Caco-2 (cell line): ENCODE measurements at regions not wholly inside any gene's neighbourhood (a gene's known extent, or its start where the extent isn't known, plus 50 kb on each side); places are given as distances from the start of the nearest gene placed in this dataset.
"Not testable (repeated sequence)": the region's sequence is repeated elsewhere in the genome, so short reads cannot be mapped to it uniquely, and the experiment has no call there.

Experiments
- BruUV-seq: library from RNA; stranded (reverse); fragments of 400-500 nt; replicated peaks from 2 replicates; lab custom pipeline; 2021; lab: Mats Ljungman, UMichigan
- CTCF ChIA-PET: fragments of 300-600 bp; sonication (Branson Sonifier 250); formaldehyde crosslinking; loops from one replicate; lab custom pipeline; 2022; ENCODE audit warnings: antibody characterized with exemption; lab: Charles Lee
- POLR2A ChIA-PET: fragments of 300-600 bp; sonication (Branson Sonifier 250); formaldehyde crosslinking; loops from one replicate; lab custom pipeline; 2022; ENCODE audit warnings: antibody characterized with exemption; lab: Charles Lee
- DNase-seq, 2 experiments: peaks; one replicate each; pipeline versions ENCODE4 v3.0.0 to v3.0.0-alpha.2; 2020 to 2022
- H3K27me3 ChIP-seq: replicated peaks from 2 replicates; pipeline ENCODE4 v1.6.0; 2011; ENCODE audit warnings: low read length; ENCODE audit not compliant: control insufficient read depth, insufficient read depth
- H3K36me3 ChIP-seq: 2 replicates; pipeline ENCODE4 v1.5.1; 2011; ENCODE audit warnings: low read length; ENCODE audit not compliant: control insufficient read depth, insufficient read depth
- H3K4me1 ChIP-seq: fragments of 250-450 bp; sonication (Bioruptor Pico); 2 replicates; pipeline ENCODE4 v1.5.1; 2020; ENCODE audit warnings: mild to moderate bottlenecking
- H3K4me3 ChIP-seq: 2 replicates; pipeline ENCODE4 v1.5.1; 2011; ENCODE audit warnings: low read depth, mild to moderate bottlenecking, control low read depth, low read length
- H3K9me3 ChIP-seq: fragments of 250-450 bp; sonication (Bioruptor Pico); 2 replicates; pipeline ENCODE4 v1.5.1; 2020; ENCODE audit warnings: mild to moderate bottlenecking, moderate library complexity
- H3K27ac Mint-ChIP-seq: one replicate; pipeline ENCODE4 v1.8.0; 2022; ENCODE audit warnings: mixed read lengths; ENCODE audit not compliant: unreplicated experiment
- H3K27me3 Mint-ChIP-seq: one replicate; pipeline ENCODE4 v1.8.0; 2022; ENCODE audit warnings: mixed read lengths; ENCODE audit not compliant: insufficient read depth, unreplicated experiment
- H3K36me3 Mint-ChIP-seq: one replicate; pipeline ENCODE4 v1.8.0; 2022; ENCODE audit warnings: mild to moderate bottlenecking, mixed read lengths; ENCODE audit not compliant: insufficient read depth, unreplicated experiment
- H3K4me1 Mint-ChIP-seq: one replicate; pipeline ENCODE4 v1.8.0; 2022; ENCODE audit warnings: low read depth, mixed read lengths; ENCODE audit not compliant: unreplicated experiment
- H3K4me3 Mint-ChIP-seq: one replicate; pipeline ENCODE4 v1.8.0; 2022; ENCODE audit warnings: mild to moderate bottlenecking, moderate library complexity, mixed read lengths; ENCODE audit not compliant: unreplicated experiment
- H3K9me3 Mint-ChIP-seq: one replicate; pipeline ENCODE4 v1.8.0; 2022; ENCODE audit warnings: mixed read lengths; ENCODE audit not compliant: unreplicated experiment
- intact Hi-C: fragments of 100-400 bp; cut with micrococcal nuclease; formaldehyde crosslinking; loops from one replicate; pipeline ENCODE4 v1.10.0; 2022; ENCODE audit not compliant: unreplicated experiment
- TF ChIP-seq, protein P1 (sequence below), 2 experiments: fragments of 200-600 bp in 1 of 2; IDR thresholded peaks; 1 replicate in 1 of 2; 2 replicates in 1 of 2; pipeline versions ENCODE4 v1.5.1 to v1.8.0; 2011 to 2022; ENCODE audit warnings: antibody characterized with exemption in 1 of 2, control low read depth in 1 of 2, inconsistent platforms in 1 of 2, low read depth in 1 of 2, low read length in 1 of 2, mild to moderate bottlenecking in 1 of 2, moderate library complexity in 1 of 2; ENCODE audit not compliant: insufficient read depth in 1 of 2, severe bottlenecking in 1 of 2, unreplicated experiment in 1 of 2

- intact Hi-C loops: no loop called here
- no peak overlapping the region for H3K27ac Mint-ChIP-seq
- Histone ChIP-seq H3K27me3 (no peaks in the 10 kb centered on the region), H3K4me1 (peaks cover 9% of the 10 kb centered on the region), H3K9me3 (no peaks in the 10 kb centered on the region), H3K36me3 (no peaks in the 10 kb centered on the region), H3K4me3 (no peak overlapping the region)
- ChIA-PET POLR2A (no interaction called here), CTCF (no interaction called here)
- no peak for DNase-seq
- no peaks in the 10 kb centered on the region for H3K27me3 Mint-ChIP-seq
- H3K9me3 Mint-ChIP-seq: no peaks in the 10 kb centered on the region
- H3K36me3 Mint-ChIP-seq: no peaks in the 10 kb centered on the region
- no TSS peak for BruUV-seq
- H3K4me3 Mint-ChIP-seq: no peak overlapping the region
- TF ChIP-seq, protein P1, sequence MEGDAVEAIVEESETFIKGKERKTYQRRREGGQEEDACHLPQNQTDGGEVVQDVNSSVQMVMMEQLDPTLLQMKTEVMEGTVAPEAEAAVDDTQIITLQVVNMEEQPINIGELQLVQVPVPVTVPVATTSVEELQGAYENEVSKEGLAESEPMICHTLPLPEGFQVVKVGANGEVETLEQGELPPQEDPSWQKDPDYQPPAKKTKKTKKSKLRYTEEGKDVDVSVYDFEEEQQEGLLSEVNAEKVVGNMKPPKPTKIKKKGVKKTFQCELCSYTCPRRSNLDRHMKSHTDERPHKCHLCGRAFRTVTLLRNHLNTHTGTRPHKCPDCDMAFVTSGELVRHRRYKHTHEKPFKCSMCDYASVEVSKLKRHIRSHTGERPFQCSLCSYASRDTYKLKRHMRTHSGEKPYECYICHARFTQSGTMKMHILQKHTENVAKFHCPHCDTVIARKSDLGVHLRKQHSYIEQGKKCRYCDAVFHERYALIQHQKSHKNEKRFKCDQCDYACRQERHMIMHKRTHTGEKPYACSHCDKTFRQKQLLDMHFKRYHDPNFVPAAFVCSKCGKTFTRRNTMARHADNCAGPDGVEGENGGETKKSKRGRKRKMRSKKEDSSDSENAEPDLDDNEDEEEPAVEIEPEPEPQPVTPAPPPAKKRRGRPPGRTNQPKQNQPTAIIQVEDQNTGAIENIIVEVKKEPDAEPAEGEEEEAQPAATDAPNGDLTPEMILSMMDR (IDR thresholded peaks at IDR 0.05; ENCODE audit: insufficient read depth in 1 of 2, low read depth in 1 of 2, low read length in 1 of 2, severe bottlenecking in 1 of 2, unreplicated experiment in 1 of 2): no peak
- H3K4me1 Mint-ChIP-seq: no peaks in the 10 kb centered on the region
These were observed 206.0 kb downstream of the HHIP start for GRCh38 chr4:144851948-144852347.

- Histone ChIP-seq H3K27me3 (no peaks in the 10 kb centered on the region), H3K4me1 (no peaks in the 10 kb centered on the region), H3K36me3 (no peaks in the 10 kb centered on the region), H3K9me3 (no peaks in the 10 kb centered on the region), H3K4me3 (no peak overlapping the region)
- CTCF ChIA-PET: no interaction called here
- peaks cover 11% of the 10 kb centered on the region for H3K9me3 Mint-ChIP-seq
- H3K36me3 Mint-ChIP-seq: no peaks in the 10 kb centered on the region
- DNase-seq: no peak
- H3K4me3 Mint-ChIP-seq: no peak overlapping the region
- no peaks in the 10 kb centered on the region for H3K4me1 Mint-ChIP-seq
- intact Hi-C loops: no loop called here
- POLR2A ChIA-PET: no interaction called here
- no peak overlapping the region for H3K27ac Mint-ChIP-seq
- BruUV-seq: no TSS peak
- no peaks in the 10 kb centered on the region for H3K27me3 Mint-ChIP-seq
- TF ChIP-seq, protein P1 (IDR thresholded peaks at IDR 0.05; ENCODE audit: insufficient read depth in 1 of 2, low read depth in 1 of 2, low read length in 1 of 2, severe bottlenecking in 1 of 2, unreplicated experiment in 1 of 2): no peak
These were observed 215.5 kb downstream of the HHIP start for GRCh38 chr4:144861471-144861870.

- Mint-ChIP-seq H3K4me1 (no peaks in the 10 kb centered on the region), H3K9me3 (peaks cover 18% of the 10 kb centered on the region), H3K27me3 (no peaks in the 10 kb centered on the region), H3K4me3 (no peak overlapping the region), H3K27ac (no peak overlapping the region), H3K36me3 (no peaks in the 10 kb centered on the region)
- Histone ChIP-seq H3K36me3 (no peaks in the 10 kb centered on the region), H3K27me3 (no peaks in the 10 kb centered on the region), H3K9me3 (no peaks in the 10 kb centered on the region), H3K4me3 (no peak overlapping the region), H3K4me1 (no peaks in the 10 kb centered on the region)
- intact Hi-C loops: no loop called here
- TF ChIP-seq, protein P1 (IDR thresholded peaks at IDR 0.05; ENCODE audit: insufficient read depth in 1 of 2, low read depth in 1 of 2, low read length in 1 of 2, severe bottlenecking in 1 of 2, unreplicated experiment in 1 of 2): no peak
- BruUV-seq: no TSS peak
- CTCF ChIA-PET: no interaction called here
- POLR2A ChIA-PET: no interaction called here
- no peak for DNase-seq
These were observed 216.3 kb downstream of the HHIP start for GRCh38 chr4:144862210-144862609.

- H3K27me3 Mint-ChIP-seq, H3K36me3 Mint-ChIP-seq, POLR2A ChIA-PET, H3K4me3 ChIP-seq, H3K4me1 Mint-ChIP-seq, CTCF ChIA-PET, H3K9me3 ChIP-seq, H3K36me3 ChIP-seq, H3K27me3 ChIP-seq, H3K27ac Mint-ChIP-seq, H3K4me3 Mint-ChIP-seq, BruUV-seq, DNase-seq, H3K4me1 ChIP-seq, intact Hi-C loops: not testable (repeated sequence)
- peaks cover 29% of the 10 kb centered on the region for H3K9me3 Mint-ChIP-seq
These were observed 218.9 kb downstream of the HHIP start for GRCh38 chr4:144864891-144865290.
